Psoas muscle (tissue), 7 donors: ENCODE measurements at regions not wholly inside any gene's neighbourhood (a gene's known extent, or its start where the extent isn't known, plus 50 kb on each side); places are given as distances from the start of the nearest gene placed in this dataset.

ENCODE experiments used
- ATAC-seq, 4 donors: fragments of 200-7000 bp; cut with Tn5 transposase; one replicate each; pipeline ENCODE4 v1.9.1; 2020; ENCODE audit warnings: moderate library complexity in 3 of 4, mild to moderate bottlenecking in 2 of 4
- DNase-seq, 2 donors: peaks; one replicate each; pipeline ENCODE4 v3.0.0-alpha.2; 2020
- H3K27ac ChIP-seq: fragments of 200-600 bp; one replicate; pipeline ENCODE4 v1.8.0; 2022
- H3K27me3 ChIP-seq, 3 donors: fragments of 200-600 bp in 1 of 3; one replicate each; pipeline versions ENCODE4 v1.6.1 to v1.8.0; 2013 to 2022; ENCODE audit warnings: low read length in 2 of 3, mild to moderate bottlenecking in 2 of 3, moderate library complexity in 1 of 3; ENCODE audit not compliant: insufficient read depth in 3 of 3
- H3K36me3 ChIP-seq, 2 donors: fragments of 200-600 bp in 1 of 2; one replicate each; pipeline versions ENCODE4 v1.6.1 to v1.8.0; 2013 to 2022; ENCODE audit warnings: low read depth in 1 of 2, mild to moderate bottlenecking in 1 of 2, moderate library complexity in 1 of 2; ENCODE audit not compliant: insufficient read depth in 1 of 2
- H3K4me1 ChIP-seq: fragments of 200-600 bp; one replicate; pipeline ENCODE4 v1.8.0; 2022
- H3K4me3 ChIP-seq: fragments of 200-600 bp; one replicate; pipeline ENCODE4 v1.8.0; 2022; ENCODE audit warnings: mild to moderate bottlenecking
- H3K9me3 ChIP-seq: fragments of 200-600 bp; one replicate; pipeline ENCODE4 v1.8.0; 2022
- WGBS, 3 donors: extraction: QIAGEN DNeasy Blood & Tissue Kit; methylation state at CpG; one replicate each; pipeline versions ENCODE4 v1.1.6 to v1.1.7; 2013; 5-methylcytosine and 5-hydroxymethylcytosine counted together
- intact Hi-C, 2 donors: fragments of 100-400 bp; cut with DNase I; formaldehyde crosslinking; loops; one replicate each; pipeline versions ENCODE4 v1.11.0 to v1.14.2; 2022
- TF ChIP-seq, protein P1 (sequence below): fragments of 200-600 bp; IDR thresholded peaks from one replicate; pipeline ENCODE4 v1.8.0; 2022; ENCODE audit warnings: antibody characterized with exemption
- donor health status: healthy with polysubstance abuse.
- donor health status: DM: no; HTN: no; CAD: no; lungs with moderate emphysema.
- donor health status: Bipolar disorder and iron deficiency.
- donor health status: healthy.
- donor health status: DM: yes; HTN: yes; CAD: no.
- donor health status: DM: no; HTN: no; CAD: no.
- donor health status: DM: yes; HTN: yes; CAD: no.

DNA sequence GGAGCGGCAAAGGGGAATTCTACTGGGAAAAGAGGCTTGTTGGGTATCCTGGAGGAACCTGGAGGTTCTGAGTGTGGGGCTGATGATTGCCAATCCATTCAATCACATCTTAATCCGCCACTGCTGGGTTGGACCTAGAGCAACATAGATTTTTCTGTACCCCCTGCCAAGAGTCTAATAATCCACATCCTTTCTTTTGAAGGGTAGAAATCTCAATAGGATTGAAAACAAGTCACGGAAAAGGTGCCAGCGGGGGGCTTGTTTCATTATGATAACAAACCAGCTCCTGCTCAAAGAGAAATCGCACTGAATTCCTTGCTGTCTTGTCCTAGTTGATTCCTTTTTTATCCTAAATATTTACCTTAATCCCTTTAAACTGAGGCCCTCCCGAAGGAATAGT lies 528.5 kb downstream of the ADGRL2 start:
- H3K9me3 ChIP-seq: no peaks in the 10 kb centered on the region
- TF ChIP-seq, protein P1, sequence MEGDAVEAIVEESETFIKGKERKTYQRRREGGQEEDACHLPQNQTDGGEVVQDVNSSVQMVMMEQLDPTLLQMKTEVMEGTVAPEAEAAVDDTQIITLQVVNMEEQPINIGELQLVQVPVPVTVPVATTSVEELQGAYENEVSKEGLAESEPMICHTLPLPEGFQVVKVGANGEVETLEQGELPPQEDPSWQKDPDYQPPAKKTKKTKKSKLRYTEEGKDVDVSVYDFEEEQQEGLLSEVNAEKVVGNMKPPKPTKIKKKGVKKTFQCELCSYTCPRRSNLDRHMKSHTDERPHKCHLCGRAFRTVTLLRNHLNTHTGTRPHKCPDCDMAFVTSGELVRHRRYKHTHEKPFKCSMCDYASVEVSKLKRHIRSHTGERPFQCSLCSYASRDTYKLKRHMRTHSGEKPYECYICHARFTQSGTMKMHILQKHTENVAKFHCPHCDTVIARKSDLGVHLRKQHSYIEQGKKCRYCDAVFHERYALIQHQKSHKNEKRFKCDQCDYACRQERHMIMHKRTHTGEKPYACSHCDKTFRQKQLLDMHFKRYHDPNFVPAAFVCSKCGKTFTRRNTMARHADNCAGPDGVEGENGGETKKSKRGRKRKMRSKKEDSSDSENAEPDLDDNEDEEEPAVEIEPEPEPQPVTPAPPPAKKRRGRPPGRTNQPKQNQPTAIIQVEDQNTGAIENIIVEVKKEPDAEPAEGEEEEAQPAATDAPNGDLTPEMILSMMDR: no peak
- H3K4me1 ChIP-seq: no peaks in the 10 kb centered on the region
- DNase-seq (no peak), ATAC-seq (no peak)
- no peaks in the 10 kb centered on the region for H3K36me3 ChIP-seq
- no peak overlapping the region for H3K27ac ChIP-seq
- H3K27me3 ChIP-seq: no peaks in the 10 kb centered on the region
- H3K4me3 ChIP-seq: no peak overlapping the region
- 89 to 91% (median 90%) methylated on average over 6 of the region's 6 CpGs for WGBS, 3 donors
- intact Hi-C loops: no loop called here

DNA sequence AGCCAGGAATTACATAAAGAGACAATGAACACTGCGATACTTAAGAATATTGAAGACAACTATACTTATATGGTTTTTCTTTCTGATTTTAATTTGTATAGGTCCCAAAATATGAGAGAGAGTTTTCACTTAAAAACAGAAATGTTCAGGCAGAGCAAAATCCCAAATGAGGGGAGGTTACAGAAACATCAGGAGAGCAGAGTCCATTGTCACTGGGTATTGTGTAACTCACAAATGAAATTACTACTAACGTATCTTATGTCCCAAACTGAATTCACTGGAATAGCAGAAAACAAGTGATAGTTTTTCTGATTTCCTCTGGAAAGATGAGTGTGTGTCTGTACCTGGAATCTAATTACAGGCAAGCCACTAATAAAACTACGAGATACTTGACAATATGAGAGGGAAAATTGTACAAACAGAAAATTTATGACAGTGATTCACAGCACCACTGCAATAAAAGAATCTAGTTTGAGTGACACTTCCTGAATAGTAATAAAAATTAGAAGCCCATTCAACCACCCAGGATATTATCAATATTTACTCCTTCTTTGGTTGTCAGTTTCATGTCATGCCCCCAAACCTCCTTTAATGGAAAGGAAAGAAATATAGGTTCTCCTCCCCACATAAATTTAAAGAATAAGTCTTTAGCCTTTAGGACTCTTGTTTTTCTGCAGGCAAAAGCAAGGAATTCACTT lies 522.6 kb downstream of the ADGRL2 start:
- Histone ChIP-seq H3K9me3 (no peaks in the 10 kb centered on the region), H3K27ac (no peak overlapping the region), H3K4me1 (no peaks in the 10 kb centered on the region), H3K4me3 (no peak overlapping the region), H3K27me3 (no peaks in the 10 kb centered on the region), H3K36me3 (no peaks in the 10 kb centered on the region)
- DNase-seq (no peak), ATAC-seq (no peak)
- WGBS, 3 donors: 84 to 90% (median 87%) methylated on average over 3 of the region's 3 CpGs
- TF ChIP-seq, protein P1: no peak
- intact Hi-C loops: no loop called here

GRCh38 chr1:82321794-82322193 lies 521.1 kb downstream of the ADGRL2 start:
- no peak for ATAC-seq
- no peak overlapping the region for H3K27ac ChIP-seq
- intact Hi-C loops: no loop called here

GRCh38 chr1:82319546-82319945 lies 518.8 kb downstream of the ADGRL2 start:
- Histone ChIP-seq H3K27me3 (no peaks in the 10 kb centered on the region), H3K4me3 (no peak overlapping the region), H3K9me3 (no peaks in the 10 kb centered on the region), H3K27ac (no peak overlapping the region), H3K4me1 (no peaks in the 10 kb centered on the region), H3K36me3 (no peaks in the 10 kb centered on the region)
- intact Hi-C loops: no loop called here
- DNase-seq: no peak
- ATAC-seq: no peak
- TF ChIP-seq, protein P1: no peak

More at GRCh38 chr1:82321794-82322193, 521.1 kb downstream of the ADGRL2 start:
- H3K9me3 ChIP-seq: no peaks in the 10 kb centered on the region
- H3K27me3 ChIP-seq: no peaks in the 10 kb centered on the region
- TF ChIP-seq, protein P1: no peak
- no peak overlapping the region for H3K4me3 ChIP-seq
- no peak for DNase-seq
- H3K4me1 ChIP-seq: no peaks in the 10 kb centered on the region
- H3K36me3 ChIP-seq: no peaks in the 10 kb centered on the region
- 59 to 83% (median 68%) methylated on average over 1 of the region's 1 CpG for WGBS, 3 donors

- H3K36me3 ChIP-seq: no peaks in the 10 kb centered on the region
- intact Hi-C loops: no loop called here
- ATAC-seq: no peak
Measured at GRCh38 chr1:82318921-82319320, 518.2 kb downstream of the ADGRL2 start.

More at GRCh38 chr1:82318921-82319320, 518.2 kb downstream of the ADGRL2 start:
- WGBS, 3 donors: 74 to 84% (median 78%) methylated on average over 2 of the region's 2 CpGs
- no peak overlapping the region for H3K4me3 ChIP-seq
- TF ChIP-seq, protein P1: no peak
- H3K9me3 ChIP-seq: no peaks in the 10 kb centered on the region
- H3K27me3 ChIP-seq: no peaks in the 10 kb centered on the region
- DNase-seq: no peak
- no peak overlapping the region for H3K27ac ChIP-seq
- H3K4me1 ChIP-seq: no peaks in the 10 kb centered on the region
